ENCODE measurements at regions not wholly inside any gene's neighbourhood (a gene's known extent, or its start where the extent isn't known, plus 50 kb on each side); places are given as distances from the start of the nearest gene placed in this dataset.

- no peak for DNase-seq
- H3K36me3 ChIP-seq (ENCODE audit: control insufficient read depth in 4 of 4, insufficient read depth in 4 of 4, low read length in 3 of 4), result no peaks in the 10 kb centered on the region
- no peaks in the 10 kb centered on the region for H3K27me3 ChIP-seq (replicated peaks in 2 of 5; ENCODE audit: control insufficient read depth in 4 of 5, insufficient read depth in 5 of 5, low read length in 4 of 5)
- CTCF ChIA-PET, result no interaction called here
- H3K4me3 ChIP-seq (ENCODE audit: control insufficient read depth in 1 of 7, extremely low read depth in 1 of 7, insufficient read depth in 4 of 7, low read depth in 2 of 7, low read length in 6 of 7), result no peak overlapping the region
- no peaks in the 10 kb centered on the region for H3K9me3 ChIP-seq (ENCODE audit: control extremely low read depth in 1 of 5, control insufficient read depth in 4 of 5, insufficient read depth in 2 of 5, low read depth in 1 of 5, low read length in 4 of 5)
- POLR2A ChIA-PET, result no interaction called here
- H3K4me1 ChIP-seq (ENCODE audit: control extremely low read depth in 1 of 4, control insufficient read depth in 4 of 4, insufficient read depth in 4 of 4, low read length in 3 of 4), result no peaks in the 10 kb centered on the region
- H3K27ac ChIP-seq (ENCODE audit: insufficient read depth in 1 of 2, low read depth in 1 of 2, low read length in 2 of 2, poor library complexity in 1 of 2, severe bottlenecking in 2 of 2), result no peak overlapping the region
These were observed 303.8 kb downstream of the METTL15 start for GRCh38 chr11:28412029-28412428.

- Histone ChIP-seq H3K27me3 (replicated peaks in 2 of 5; ENCODE audit: control insufficient read depth in 4 of 5, insufficient read depth in 5 of 5, low read length in 4 of 5) (no peaks in the 10 kb centered on the region), H3K4me3 (ENCODE audit: control insufficient read depth in 1 of 7, extremely low read depth in 1 of 7, insufficient read depth in 4 of 7, low read depth in 2 of 7, low read length in 6 of 7) (no peak overlapping the region), H3K27ac (ENCODE audit: insufficient read depth in 1 of 2, low read depth in 1 of 2, low read length in 2 of 2, poor library complexity in 1 of 2, severe bottlenecking in 2 of 2) (no peak overlapping the region), H3K4me1 (ENCODE audit: control extremely low read depth in 1 of 4, control insufficient read depth in 4 of 4, insufficient read depth in 4 of 4, low read length in 3 of 4) (no peaks in the 10 kb centered on the region), H3K36me3 (ENCODE audit: control insufficient read depth in 4 of 4, insufficient read depth in 4 of 4, low read length in 3 of 4) (no peaks in the 10 kb centered on the region), H3K9me3 (ENCODE audit: control extremely low read depth in 1 of 5, control insufficient read depth in 4 of 5, insufficient read depth in 2 of 5, low read depth in 1 of 5, low read length in 4 of 5) (no peaks in the 10 kb centered on the region)
- ChIA-PET CTCF (no interaction called here), POLR2A (no interaction called here)
- DNase-seq, result no peak
- 100% methylated on average over 2 of the region's 3 CpGs for WGBS (ENCODE audit: insufficient coverage)
These were observed 293.3 kb downstream of the METTL15 start for GRCh38 chr11:28401446-28401845.

- H3K4me1 ChIP-seq (ENCODE audit: control extremely low read depth in 1 of 4, control insufficient read depth in 4 of 4, insufficient read depth in 4 of 4, low read length in 3 of 4), result no peaks in the 10 kb centered on the region
- H3K27ac ChIP-seq (ENCODE audit: insufficient read depth in 1 of 2, low read depth in 1 of 2, low read length in 2 of 2, poor library complexity in 1 of 2, severe bottlenecking in 2 of 2), result no peak overlapping the region
- POLR2A ChIA-PET, result no interaction called here
- no peak for DNase-seq
- WGBS (ENCODE audit: insufficient coverage), result 100% methylated on average over 2 of the region's 4 CpGs
- CTCF ChIA-PET, result no interaction called here
- no peaks in the 10 kb centered on the region for H3K36me3 ChIP-seq (ENCODE audit: control insufficient read depth in 4 of 4, insufficient read depth in 4 of 4, low read length in 3 of 4)
- no peak overlapping the region for H3K4me3 ChIP-seq (ENCODE audit: control insufficient read depth in 1 of 7, extremely low read depth in 1 of 7, insufficient read depth in 4 of 7, low read depth in 2 of 7, low read length in 6 of 7)
- H3K9me3 ChIP-seq (ENCODE audit: control extremely low read depth in 1 of 5, control insufficient read depth in 4 of 5, insufficient read depth in 2 of 5, low read depth in 1 of 5, low read length in 4 of 5), result no peaks in the 10 kb centered on the region
- no peaks in the 10 kb centered on the region for H3K27me3 ChIP-seq (replicated peaks in 2 of 5; ENCODE audit: control insufficient read depth in 4 of 5, insufficient read depth in 5 of 5, low read length in 4 of 5)
These were observed 292.3 kb downstream of the METTL15 start for GRCh38 chr11:28400331-28401100.

- POLR2A ChIA-PET, result no interaction called here
- no peaks in the 10 kb centered on the region for H3K36me3 ChIP-seq (ENCODE audit: control insufficient read depth in 4 of 4, insufficient read depth in 4 of 4, low read length in 3 of 4)
- H3K9me3 ChIP-seq (ENCODE audit: control extremely low read depth in 1 of 5, control insufficient read depth in 4 of 5, insufficient read depth in 2 of 5, low read depth in 1 of 5, low read length in 4 of 5), result peaks cover 0 to 4% (median 0%) of the 10 kb centered on the region in 5 experiments
- H3K4me1 ChIP-seq (ENCODE audit: control extremely low read depth in 1 of 4, control insufficient read depth in 4 of 4, insufficient read depth in 4 of 4, low read length in 3 of 4), result no peaks in the 10 kb centered on the region
- CTCF ChIA-PET, result no interaction called here
- 93% methylated on average over 3 of the region's 5 CpGs for WGBS (ENCODE audit: insufficient coverage)
- H3K27me3 ChIP-seq (replicated peaks in 2 of 5; ENCODE audit: control insufficient read depth in 4 of 5, insufficient read depth in 5 of 5, low read length in 4 of 5), result no peaks in the 10 kb centered on the region
- H3K4me3 ChIP-seq (ENCODE audit: control insufficient read depth in 1 of 7, extremely low read depth in 1 of 7, insufficient read depth in 4 of 7, low read depth in 2 of 7, low read length in 6 of 7), result no peak overlapping the region
- no peak overlapping the region for H3K27ac ChIP-seq (ENCODE audit: insufficient read depth in 1 of 2, low read depth in 1 of 2, low read length in 2 of 2, poor library complexity in 1 of 2, severe bottlenecking in 2 of 2)
- no peak for DNase-seq
These were observed 285.2 kb downstream of the METTL15 start for GRCh38 chr11:28393348-28393747.

- Histone ChIP-seq H3K27me3 (replicated peaks in 2 of 5; ENCODE audit: control insufficient read depth in 4 of 5, insufficient read depth in 5 of 5, low read length in 4 of 5) (no peaks in the 10 kb centered on the region), H3K27ac (ENCODE audit: insufficient read depth in 1 of 2, low read depth in 1 of 2, low read length in 2 of 2, poor library complexity in 1 of 2, severe bottlenecking in 2 of 2) (no peak overlapping the region), H3K9me3 (ENCODE audit: control extremely low read depth in 1 of 5, control insufficient read depth in 4 of 5, insufficient read depth in 2 of 5, low read depth in 1 of 5, low read length in 4 of 5) (peaks cover 0 to 7% (median 0%) of the 10 kb centered on the region in 5 experiments), H3K4me1 (ENCODE audit: control extremely low read depth in 1 of 4, control insufficient read depth in 4 of 4, insufficient read depth in 4 of 4, low read length in 3 of 4) (no peaks in the 10 kb centered on the region), H3K36me3 (ENCODE audit: control insufficient read depth in 4 of 4, insufficient read depth in 4 of 4, low read length in 3 of 4) (no peaks in the 10 kb centered on the region), H3K4me3 (ENCODE audit: control insufficient read depth in 1 of 7, extremely low read depth in 1 of 7, insufficient read depth in 4 of 7, low read depth in 2 of 7, low read length in 6 of 7) (no peak overlapping the region)
- POLR2A ChIA-PET, result no interaction called here
- WGBS (ENCODE audit: insufficient coverage), result 100% methylated on average over 1 of the region's 4 CpGs
- no peak for DNase-seq
- CTCF ChIA-PET, result no interaction called here
These were observed 276.2 kb downstream of the METTL15 start for GRCh38 chr11:28384418-28384817.

GRCh38 chr11:28383456-28383855, 275.3 kb downstream of the METTL15 start:
- H3K9me3 ChIP-seq (ENCODE audit: control extremely low read depth in 1 of 5, control insufficient read depth in 4 of 5, insufficient read depth in 2 of 5, low read depth in 1 of 5, low read length in 4 of 5), result peaks cover 0 to 7% (median 0%) of the 10 kb centered on the region in 5 experiments
- no peak for DNase-seq
- ChIA-PET CTCF (no interaction called here), POLR2A (no interaction called here)
- no peaks in the 10 kb centered on the region for H3K4me1 ChIP-seq (ENCODE audit: control extremely low read depth in 1 of 4, control insufficient read depth in 4 of 4, insufficient read depth in 4 of 4, low read length in 3 of 4)
- no peaks in the 10 kb centered on the region for H3K36me3 ChIP-seq (ENCODE audit: control insufficient read depth in 4 of 4, insufficient read depth in 4 of 4, low read length in 3 of 4)
- H3K27me3 ChIP-seq (replicated peaks in 2 of 5; ENCODE audit: control insufficient read depth in 4 of 5, insufficient read depth in 5 of 5, low read length in 4 of 5), result no peaks in the 10 kb centered on the region
- WGBS (ENCODE audit: insufficient coverage), result no CpG with 5 or more reads among the region's 1 CpG
- H3K4me3 ChIP-seq (ENCODE audit: control insufficient read depth in 1 of 7, extremely low read depth in 1 of 7, insufficient read depth in 4 of 7, low read depth in 2 of 7, low read length in 6 of 7), result no peak overlapping the region
- no peak overlapping the region for H3K27ac ChIP-seq (ENCODE audit: insufficient read depth in 1 of 2, low read depth in 1 of 2, low read length in 2 of 2, poor library complexity in 1 of 2, severe bottlenecking in 2 of 2)
